ENCODE measurements at regions not wholly inside any gene's neighbourhood (a gene's known extent, or its start where the extent isn't known, plus 50 kb on each side); places are given as distances from the start of the nearest gene placed in this dataset.

DNA sequence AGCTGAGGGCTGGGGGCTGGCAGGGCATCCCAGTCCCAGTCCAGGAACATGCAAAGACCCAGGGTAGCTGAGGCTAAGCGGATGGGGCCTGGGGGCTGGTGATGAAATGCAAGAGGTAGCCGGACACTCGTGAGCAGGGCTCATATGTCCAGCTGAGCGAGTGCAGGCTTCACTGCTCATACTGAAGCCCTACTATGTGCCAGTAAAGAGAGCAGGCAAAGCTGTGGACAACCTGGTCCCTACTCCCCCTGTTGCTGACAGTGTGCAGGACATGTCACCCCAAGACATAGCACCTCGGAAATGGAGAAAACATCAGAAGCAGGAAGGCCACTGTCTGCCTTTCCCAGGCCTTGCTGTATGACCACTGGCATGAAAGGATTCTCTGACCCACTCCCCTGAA lies 122.4 kb upstream of the STX18 start:
- intact Hi-C loops (cut with DNase I): no loop called here
- Histone ChIP-seq H3K4me3 (no peak overlapping the region), H3K27ac (no peak overlapping the region), H3K27me3 (no peaks in the 10 kb centered on the region), H3K36me3 (no peaks in the 10 kb centered on the region), H3K4me1 (no peaks in the 10 kb centered on the region), H3K9me3 (no peaks in the 10 kb centered on the region)
- no peak for DNase-seq
- 82 to 94% methylated on average over 5 of the region's 5 CpGs for WGBS, 2 donors
- TF ChIP-seq, protein P1, sequence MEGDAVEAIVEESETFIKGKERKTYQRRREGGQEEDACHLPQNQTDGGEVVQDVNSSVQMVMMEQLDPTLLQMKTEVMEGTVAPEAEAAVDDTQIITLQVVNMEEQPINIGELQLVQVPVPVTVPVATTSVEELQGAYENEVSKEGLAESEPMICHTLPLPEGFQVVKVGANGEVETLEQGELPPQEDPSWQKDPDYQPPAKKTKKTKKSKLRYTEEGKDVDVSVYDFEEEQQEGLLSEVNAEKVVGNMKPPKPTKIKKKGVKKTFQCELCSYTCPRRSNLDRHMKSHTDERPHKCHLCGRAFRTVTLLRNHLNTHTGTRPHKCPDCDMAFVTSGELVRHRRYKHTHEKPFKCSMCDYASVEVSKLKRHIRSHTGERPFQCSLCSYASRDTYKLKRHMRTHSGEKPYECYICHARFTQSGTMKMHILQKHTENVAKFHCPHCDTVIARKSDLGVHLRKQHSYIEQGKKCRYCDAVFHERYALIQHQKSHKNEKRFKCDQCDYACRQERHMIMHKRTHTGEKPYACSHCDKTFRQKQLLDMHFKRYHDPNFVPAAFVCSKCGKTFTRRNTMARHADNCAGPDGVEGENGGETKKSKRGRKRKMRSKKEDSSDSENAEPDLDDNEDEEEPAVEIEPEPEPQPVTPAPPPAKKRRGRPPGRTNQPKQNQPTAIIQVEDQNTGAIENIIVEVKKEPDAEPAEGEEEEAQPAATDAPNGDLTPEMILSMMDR (IDR thresholded peaks at IDR 0.05): no peak
- TF ChIP-seq POLR2A (IDR thresholded peaks at IDR 0.05): no peak

DNA sequence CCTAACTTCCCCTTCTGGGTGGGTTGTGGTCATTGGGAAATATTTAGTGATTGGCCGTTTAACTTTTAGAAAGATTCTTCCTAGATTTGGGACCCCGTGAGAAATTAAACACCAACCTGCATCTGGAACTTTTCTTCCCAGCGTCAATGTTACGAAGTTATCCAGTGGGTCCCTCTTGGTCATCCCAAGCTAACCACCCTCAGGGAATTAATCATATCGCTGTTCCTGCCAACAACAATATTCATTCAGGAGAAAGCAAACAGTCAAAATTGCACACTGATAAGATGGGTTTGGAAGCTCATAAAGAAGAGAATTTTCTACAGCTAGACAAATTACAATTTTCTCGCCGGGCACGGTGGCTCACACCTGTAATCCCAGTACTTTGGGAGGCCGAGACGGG lies 121.2 kb upstream of the STX18 start:
- 90 to 93% methylated on average over 10 of the region's 10 CpGs for WGBS, 2 donors
- H3K36me3 ChIP-seq: no peaks in the 10 kb centered on the region
- H3K4me1 ChIP-seq: no peaks in the 10 kb centered on the region
- no peak for DNase-seq
- TF ChIP-seq, protein P1 (IDR thresholded peaks at IDR 0.05): no peak
- no peak for TF ChIP-seq POLR2A (IDR thresholded peaks at IDR 0.05)
- intact Hi-C loops (cut with DNase I): no loop called here
- no peak overlapping the region for H3K27ac ChIP-seq
- H3K4me3 ChIP-seq: no peak overlapping the region
- H3K9me3 ChIP-seq: no peaks in the 10 kb centered on the region
- H3K27me3 ChIP-seq: no peaks in the 10 kb centered on the region

DNA sequence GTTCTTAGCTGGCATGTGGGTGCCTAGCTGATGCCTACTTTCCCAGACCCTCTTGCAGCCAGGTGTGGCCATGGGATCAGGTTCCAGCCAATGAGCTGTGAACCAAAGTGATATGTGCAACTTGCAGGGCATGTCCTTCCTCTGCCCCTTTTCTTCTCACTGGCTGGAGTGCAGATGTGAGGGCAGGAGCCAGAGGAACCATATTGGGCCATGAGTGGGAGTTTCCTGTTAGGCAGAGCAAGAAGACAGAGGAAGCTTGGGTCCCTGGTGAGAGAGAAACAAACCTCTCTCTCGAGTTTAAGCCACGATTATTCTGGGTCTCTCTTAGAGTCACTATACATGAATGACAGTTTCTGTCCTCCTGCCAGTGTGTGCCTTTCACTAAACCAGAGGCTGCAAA lies 120.4 kb upstream of the STX18 start:
- intact Hi-C loops (cut with DNase I): no loop called here
- H3K4me3 ChIP-seq: no peak overlapping the region
- no peaks in the 10 kb centered on the region for H3K27me3 ChIP-seq
- no peaks in the 10 kb centered on the region for H3K36me3 ChIP-seq
- DNase-seq: no peak
- H3K27ac ChIP-seq: no peak overlapping the region
- H3K4me1 ChIP-seq: no peaks in the 10 kb centered on the region
- H3K9me3 ChIP-seq: no peaks in the 10 kb centered on the region
- TF ChIP-seq, protein P1 (IDR thresholded peaks at IDR 0.05): no peak
- TF ChIP-seq POLR2A (IDR thresholded peaks at IDR 0.05): no peak
- WGBS, 2 donors: 79 to 92% methylated on average over 2 of the region's 2 CpGs

DNA sequence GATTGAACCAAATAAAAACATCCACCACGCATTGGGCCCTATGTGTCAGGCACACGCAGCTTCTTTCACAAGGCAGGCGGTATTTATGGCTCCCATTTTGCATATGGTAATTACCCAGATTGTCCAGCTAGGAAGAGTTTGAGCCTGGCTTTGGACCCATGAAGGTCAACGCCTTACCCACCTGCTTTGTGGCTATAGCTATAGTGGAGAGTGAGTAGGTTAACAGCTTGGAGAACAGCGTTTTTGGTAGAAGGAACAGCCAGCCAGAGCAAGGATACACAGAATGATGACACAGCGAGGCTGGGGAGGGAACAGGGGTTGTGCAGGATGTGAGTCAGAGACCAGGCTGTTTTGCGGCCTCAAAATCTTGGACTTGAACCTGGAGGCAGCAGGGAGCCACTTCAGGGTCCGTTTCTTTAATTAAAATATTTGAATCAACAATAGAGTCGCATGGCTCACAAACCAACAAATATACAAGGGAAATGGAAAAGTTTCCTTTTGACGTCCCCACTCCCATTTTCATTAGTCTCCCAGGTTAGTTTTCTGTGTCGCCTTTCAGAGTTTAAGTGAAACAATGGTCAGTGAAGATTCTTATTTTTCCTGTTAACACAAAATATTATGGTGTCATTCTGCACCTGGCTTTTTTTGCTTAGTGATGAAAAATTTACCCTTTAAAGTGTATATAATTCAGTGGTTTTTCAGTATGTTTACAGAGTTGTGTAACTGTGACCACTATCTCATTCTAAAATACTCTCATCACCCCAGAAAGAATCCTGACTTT lies 118.2 kb upstream of the STX18 start:
- Histone ChIP-seq H3K9me3 (no peaks in the 10 kb centered on the region), H3K27ac (no peak overlapping the region), H3K36me3 (no peaks in the 10 kb centered on the region), H3K27me3 (no peaks in the 10 kb centered on the region), H3K4me1 (no peaks in the 10 kb centered on the region), H3K4me3 (no peak overlapping the region)
- WGBS, 2 donors: 74 to 80% methylated on average over 8 to 11 of the region's 11 CpGs
- intact Hi-C loops (cut with DNase I): no loop called here
- DNase-seq: no peak
- no peak for TF ChIP-seq POLR2A (IDR thresholded peaks at IDR 0.05)
- TF ChIP-seq, protein P1 (IDR thresholded peaks at IDR 0.05): no peak

DNA sequence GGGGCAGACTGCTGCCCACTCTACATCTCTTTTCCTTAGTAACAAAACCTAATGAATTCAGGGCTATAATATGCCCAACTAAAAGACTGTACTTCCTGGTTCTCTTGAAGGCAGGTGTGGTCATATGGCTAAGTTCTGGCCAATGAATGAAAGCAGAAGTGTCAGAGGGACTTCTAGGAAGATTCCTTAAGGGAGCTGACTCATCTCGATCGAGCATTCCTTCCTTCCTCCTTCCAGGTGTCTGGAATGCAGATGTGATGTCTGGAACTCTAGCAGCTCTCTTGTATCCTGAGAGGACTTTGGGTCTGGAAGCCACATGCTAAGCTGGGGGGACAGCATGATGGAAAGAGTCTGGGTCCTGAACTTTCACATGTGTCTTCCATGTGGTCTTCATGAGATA lies 116.2 kb upstream of the STX18 start:
- Histone ChIP-seq H3K36me3 (no peaks in the 10 kb centered on the region), H3K9me3 (no peaks in the 10 kb centered on the region), H3K4me3 (no peak overlapping the region), H3K4me1 (no peaks in the 10 kb centered on the region), H3K27ac (no peak overlapping the region), H3K27me3 (no peaks in the 10 kb centered on the region)
- TF ChIP-seq, protein P1 (IDR thresholded peaks at IDR 0.05): no peak
- TF ChIP-seq POLR2A (IDR thresholded peaks at IDR 0.05): no peak
- intact Hi-C loops (cut with DNase I): no loop called here
- 75 to 77% methylated on average over 2 of the region's 2 CpGs for WGBS, 2 donors
- DNase-seq: no peak

All from esophagus squamous epithelium (tissue), 5 donors.